LHCN-M2 (cell line): ENCODE measurements at regions not wholly inside any gene's neighbourhood (a gene's known extent, or its start where the extent isn't known, plus 50 kb on each side); places are given as distances from the start of the nearest gene placed in this dataset.

Experiments
- DNase-seq: peaks from one replicate; pipeline ENCODE4 v3.0.0-alpha.2; 2012; ENCODE audit warnings: low read depth

DNA sequence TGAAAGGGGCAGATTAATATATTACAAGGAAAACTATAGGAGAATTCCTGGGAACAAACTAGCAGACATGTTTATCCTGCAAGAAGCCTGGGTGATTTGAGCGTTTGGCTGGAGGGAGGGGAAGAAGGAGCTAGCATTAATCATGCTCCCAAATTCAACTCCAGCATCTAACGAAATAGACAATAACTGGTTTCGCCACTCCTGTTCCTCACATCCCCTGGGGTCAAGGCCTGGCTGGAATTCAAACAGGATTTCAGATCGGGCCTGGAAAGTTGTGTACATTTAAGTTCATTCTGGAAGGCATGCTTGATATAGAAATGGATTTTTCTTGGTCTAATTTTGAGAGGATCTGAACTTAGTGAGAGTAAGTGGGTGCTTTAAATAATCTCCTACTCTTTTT is 126.1 kb upstream of the CTAGE1 start:
- no peak for DNase-seq

DNA sequence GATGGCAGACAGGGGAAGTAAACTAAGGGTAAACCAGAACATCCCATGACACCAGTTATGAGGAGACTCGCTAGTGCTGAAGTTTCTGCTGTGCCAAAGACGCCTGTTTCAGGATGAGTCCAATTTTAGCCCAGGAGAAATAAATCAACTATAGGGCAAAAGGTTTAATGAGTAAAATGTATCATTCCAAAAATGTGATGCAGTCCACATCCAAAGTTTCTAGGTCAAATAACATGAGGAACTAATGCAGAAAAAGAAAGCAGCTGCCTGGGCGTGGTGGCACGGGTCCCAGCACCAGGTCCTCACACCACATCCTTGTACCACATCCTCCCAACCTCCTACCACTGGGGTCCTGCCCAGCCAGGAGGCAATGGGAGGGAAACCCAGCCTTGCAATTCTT is 126.9 kb upstream of the CTAGE1 start:
- peak; percentile 31 for DNase-seq

DNA sequence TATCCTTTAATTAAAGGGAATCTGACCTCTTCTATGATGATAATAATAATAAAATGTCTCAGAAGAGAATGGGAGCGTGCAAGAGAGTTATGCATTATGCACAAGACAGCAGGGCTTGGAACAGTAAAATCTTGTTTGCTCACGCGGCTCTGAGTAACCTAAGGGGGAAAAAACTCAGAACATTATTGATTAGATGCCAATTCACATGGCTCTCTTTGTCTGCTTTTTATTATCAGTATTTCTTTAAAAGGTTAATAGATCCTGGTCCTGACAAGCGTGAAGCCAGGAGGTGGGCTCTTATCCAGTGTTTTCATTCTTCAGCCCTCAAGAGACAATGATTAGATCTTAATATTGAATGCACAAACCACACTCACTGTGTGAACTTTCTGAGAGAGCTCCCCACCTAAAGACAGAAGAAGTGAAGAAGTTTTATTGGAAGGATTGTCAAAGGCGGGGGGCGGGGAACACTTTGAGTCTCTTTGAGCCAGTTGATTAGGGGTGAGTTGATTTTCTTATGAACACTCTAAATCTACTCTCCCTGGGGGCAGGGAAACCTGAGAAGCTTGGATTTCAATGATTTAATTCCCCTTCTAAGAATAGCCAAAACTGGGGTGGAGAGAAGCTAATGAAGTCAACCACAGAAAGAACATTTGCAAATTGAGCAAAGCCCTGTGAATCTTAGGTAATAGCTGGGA is 127.5 kb upstream of the CTAGE1 start:
- no peak for DNase-seq

DNA sequence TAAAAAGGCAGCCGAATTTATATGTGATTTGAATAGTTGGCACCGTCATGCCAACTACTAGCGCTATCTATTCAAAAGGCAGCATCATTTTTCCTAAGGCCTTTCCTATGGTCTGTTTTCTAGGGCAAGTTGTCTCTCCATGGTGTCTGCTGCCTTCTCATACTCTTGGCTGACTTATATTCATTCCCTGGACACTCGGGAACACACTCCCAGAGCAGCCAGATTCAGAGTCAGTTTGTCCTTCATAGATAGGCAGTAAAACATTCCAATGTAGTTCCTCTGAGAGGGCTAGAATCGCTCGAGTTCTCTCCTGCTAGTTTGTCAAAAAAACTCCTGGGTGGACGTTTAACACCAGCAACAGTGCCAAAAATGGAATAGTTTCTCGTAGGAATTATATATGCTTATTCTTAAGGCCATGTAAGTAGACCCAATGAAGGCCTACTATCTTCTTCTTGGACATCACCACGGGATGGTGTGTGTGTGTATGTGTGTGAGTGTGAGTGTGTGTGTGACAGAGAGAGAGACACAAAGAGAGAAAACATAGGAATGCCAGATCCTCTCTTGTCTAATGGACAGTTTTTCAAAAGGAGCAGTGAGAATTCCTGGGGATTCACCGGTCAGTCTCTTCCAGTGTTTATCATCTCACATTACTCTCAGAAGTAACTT is 129.3 kb upstream of the CTAGE1 start:
- DNase-seq = no peak

DNA sequence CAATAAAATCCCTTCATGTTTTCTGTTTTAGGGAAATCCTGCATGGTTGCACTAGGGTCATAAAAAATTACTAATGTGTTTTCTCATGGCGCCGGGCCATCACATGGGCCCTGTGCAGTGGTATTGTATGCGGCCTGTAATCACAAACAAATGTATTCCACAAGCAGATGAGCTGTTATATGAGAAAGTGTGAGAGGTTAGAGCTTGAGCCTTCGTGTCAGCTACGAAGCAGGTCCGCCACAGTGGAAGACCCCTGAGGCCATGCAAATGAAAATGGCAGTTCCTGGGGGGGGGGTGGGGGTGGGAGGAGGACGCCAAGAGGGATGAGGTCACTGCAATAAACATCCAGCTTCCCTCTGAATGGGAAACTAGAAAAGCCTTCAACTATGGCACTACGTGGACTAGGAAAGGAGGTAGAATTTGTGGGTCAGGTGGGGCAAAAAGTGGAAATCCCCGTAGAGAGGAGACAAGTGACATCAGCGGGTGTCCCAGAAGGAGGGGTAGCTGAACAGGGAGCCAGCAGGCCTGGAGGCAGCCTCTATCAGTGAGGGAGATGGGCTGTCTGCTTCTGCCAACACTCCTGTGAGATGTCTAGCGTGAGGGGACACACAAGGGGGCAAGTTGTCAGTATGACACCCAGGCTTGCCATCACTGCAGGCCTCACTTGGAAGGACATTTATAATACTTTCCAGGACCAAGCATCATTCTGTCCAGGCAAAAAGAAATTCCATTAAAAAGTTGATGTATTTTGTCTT is 130.3 kb upstream of the CTAGE1 start:
- no peak for DNase-seq

DNA sequence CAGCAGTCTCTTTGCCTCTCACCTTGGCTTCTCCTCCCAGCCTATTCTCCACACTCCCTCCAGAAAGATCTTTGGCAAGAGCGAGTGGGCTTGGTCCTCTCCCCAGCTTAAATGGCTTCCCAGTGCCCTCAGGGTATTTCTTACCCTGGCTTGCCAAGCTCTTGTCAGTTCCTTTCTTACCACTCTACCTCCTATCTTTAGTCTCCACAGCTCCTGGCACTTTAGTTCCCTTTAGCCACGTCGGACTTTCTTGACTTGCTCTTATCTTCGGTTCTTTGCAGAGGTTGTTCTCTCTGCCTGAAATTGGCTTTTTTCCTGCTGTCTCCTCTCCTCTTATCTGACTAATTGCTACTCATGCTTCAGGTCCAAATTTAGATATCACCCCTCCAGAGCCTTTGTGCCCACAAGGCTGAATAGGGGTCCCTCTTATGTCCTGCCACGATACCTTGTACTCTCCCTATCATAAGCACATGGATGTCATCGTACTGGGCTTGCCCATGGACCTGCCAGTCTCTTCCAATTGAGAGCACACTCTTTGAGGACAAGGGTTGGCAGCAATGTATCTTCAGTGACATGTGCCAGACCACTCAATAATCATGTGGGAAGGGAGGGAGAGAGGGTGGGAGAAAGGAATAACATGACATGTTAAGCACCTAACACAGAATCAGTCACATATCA is 131.7 kb upstream of the CTAGE1 start:
- no peak for DNase-seq

DNA sequence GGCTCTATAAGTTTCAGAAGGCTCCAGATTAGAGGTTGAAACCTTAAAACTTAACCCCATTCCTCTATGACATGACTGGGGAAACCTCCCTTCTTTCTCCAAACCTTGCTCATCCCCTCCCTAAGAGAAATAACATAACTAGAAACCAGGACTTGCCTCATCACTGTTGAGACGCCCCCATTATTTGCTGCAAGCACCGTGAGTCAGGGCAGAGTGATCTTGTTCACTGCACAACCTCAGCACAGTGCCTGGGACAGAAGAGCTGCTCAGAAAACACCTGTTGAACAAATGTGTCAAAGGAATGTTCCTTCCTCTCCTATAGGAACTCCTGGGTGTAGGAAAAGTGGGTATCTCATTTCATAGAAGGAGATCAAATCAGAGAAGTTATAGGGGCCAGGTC is 132.7 kb upstream of the CTAGE1 start:
- DNase-seq = no peak

DNA sequence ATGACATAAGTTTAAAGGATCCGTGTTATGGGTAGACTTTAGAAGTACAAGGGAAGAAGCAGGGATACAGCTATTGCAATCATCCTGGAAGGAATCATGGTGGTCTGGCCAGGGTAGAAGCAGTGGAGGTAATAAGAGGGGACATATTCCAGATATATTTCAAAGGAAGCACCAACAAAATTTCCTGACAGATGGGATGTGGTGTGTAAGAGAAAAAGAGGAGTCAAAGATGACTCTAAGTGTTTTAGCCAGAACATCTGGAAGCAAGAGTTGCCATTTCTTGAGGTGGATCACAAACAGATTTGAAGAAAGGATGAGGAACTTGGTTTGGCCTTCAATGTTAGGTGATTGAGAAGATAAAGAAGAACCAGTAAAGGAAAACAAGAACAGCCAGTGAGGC is 133.1 kb upstream of the CTAGE1 start:
- DNase-seq = no peak

DNA sequence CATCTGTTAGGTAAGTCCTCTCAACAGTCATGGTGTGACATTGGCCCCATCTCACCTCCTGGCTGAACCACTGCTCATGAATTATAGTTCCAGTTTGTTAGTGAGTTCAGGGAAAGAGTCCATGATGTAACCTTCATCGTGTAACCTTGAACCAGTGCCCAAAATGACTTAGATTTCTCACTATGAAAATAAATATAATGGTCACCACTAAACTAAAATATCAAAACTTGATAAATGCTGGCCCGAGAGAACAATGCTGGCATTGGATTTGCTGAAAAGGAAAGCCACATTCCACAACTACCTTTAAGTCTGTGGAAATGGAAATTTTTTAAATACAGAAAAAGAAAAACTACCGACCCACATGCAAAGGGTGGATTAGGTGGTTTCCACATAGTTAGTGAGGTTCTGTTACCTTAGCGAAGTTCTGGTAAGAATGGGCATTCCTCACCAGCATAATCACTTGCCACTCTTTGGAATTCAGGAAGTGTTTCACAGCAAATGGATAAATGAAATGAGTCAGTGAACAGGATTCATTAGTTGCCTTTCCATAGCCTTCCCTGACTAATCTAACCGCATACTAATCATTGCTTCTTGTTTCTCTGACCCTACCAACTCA is 133.9 kb upstream of the CTAGE1 start:
- DNase-seq = peak; percentile 69

DNA sequence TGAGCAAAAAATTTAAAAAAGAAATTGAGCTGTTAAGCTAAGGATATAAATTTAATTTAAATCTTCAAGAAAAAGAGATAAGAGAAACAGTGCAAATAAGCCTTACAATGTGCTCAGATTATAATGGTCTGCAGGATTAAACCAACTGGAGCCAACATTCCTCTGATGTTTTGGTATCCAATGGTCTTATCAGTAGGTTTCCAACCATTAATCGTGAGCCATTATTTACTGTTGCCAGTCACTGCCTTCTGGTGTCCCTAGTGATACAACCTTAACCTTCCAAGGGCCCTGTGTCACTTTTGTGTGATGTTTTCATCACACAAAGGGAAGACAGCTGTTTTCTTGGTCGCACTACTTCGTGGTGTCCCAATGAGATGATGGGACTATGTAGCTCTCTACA is 134.5 kb upstream of the CTAGE1 start:
- peak; percentile 20 for DNase-seq

DNA sequence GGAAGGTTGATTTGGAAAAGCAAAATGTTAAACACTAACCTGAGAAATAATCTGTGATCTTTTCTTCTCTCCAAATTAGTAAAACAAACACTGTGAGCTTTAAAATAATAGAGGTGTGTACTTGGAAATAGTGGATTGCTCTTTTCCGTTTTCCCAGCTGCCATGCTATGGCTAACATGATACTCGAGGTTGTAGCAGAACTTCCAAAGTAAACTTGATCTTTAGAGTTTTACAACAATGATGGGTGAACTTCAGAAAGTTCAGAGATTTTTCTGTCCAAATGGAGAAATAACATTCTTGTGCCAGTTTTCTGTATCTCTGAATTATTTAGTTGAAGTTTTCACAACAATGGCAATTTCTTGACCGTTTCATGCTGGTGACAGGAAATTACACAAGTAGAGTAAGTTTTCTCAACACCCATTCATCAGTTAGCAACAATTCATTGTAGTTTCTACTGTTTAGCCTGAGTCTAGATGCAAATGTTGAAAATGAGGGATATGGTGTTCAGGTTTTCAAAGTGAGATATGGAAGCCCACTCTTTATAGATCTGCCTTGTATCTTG is 135.3 kb upstream of the CTAGE1 start:
- DNase-seq = no peak

DNA sequence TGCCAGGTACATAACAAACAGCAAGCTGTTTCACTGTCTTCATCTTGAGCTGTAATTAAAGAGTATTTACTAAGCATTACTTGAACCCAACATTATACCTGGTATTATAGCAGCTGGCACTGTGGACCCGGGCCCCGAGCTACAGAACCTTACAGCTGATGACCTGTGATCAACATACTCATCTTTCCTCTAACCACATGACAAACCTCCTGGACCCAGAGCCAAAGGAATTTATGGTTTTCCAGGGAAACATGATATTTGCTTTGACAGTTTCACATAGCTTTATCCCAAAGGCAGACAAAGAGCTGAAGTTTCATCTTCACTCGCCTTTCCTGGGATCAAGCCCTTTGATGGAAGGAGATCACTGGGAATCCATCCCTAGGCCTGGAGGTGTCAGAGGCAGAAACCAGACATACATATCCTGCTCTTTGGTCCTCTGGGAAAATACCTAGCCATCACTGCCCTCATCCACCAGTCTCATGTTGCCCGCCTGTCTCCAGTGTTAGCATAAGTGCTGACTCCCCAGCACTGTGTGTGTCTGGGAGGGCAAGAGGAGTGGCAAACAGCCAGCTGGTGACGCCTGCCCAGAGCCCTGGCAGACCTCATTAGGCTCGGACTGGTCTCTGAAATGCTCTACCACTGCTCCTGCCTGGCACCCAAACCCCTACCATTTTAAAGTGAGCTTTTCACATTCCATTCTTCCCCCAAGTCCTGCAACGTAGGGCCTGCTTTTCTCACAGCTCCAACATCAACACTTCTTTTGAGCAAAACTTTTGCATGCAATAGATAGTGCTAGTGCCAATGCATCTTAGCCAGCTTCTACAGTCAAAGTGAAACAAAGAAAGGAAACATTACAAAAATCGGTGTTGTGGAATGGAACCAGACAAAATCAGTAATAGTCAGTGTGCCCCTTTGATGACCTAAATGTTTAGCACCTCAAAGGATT is 138.8 kb upstream of the CTAGE1 start:
- peak; percentile 34 for DNase-seq

DNA sequence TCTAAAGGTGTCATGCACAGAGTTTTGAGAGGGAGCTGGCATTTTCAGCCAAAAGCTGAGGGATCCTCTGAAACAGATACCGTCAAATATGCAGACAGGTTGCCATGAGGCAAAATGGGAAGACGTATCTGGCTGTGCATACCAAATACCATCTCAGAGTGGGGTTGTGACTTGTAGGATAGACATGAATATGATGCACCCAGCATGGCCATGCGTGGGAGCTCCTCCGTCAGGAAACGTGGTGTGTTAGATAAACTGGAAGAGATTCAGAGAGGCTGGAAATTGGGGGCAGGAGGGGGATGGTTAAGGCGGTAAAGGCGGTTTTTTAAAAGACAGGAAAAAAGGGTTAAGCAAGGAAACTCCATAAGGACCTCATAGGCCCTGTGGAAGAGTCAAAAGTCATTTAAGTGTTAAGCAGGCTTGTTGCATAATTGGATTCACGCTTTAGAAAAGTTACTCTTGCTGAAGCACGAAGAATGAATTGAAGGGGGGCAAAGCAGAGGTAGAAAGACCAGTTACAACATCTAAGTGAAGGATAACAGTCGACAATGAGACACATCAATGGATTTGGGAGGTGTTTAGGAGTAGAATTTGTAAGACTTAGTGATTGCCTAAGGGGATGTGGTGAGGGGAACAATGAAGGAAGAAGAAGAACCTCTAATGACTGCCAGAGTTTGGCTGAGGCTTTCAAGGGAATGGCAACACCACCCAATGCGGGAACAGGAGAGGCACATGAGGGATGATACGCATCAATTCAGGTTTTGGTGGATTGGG is 139.6 kb upstream of the CTAGE1 start:
- no peak for DNase-seq

DNA sequence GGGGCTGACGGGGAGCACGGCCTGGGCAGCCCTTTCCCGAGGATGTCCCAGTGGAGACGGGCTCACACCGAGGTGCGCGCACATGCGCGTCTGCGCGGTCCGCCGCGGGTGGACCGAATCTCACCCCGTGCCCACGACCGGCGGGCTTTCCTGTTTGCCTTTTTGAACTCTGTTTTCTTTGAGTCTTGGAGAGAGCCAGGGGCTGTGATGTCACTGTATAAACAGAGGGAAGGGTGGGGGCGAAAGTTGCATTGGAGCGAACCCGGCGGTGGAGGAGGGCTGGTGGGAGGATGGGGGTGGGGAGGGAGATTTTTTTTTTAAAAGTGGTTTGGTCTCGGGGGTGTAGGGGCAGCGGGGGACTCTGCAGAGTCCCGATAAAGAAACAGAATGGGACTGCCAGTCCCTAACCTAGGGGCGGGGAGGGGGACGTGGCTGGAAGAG is 141.2 kb upstream of the CTAGE1 start:
- peak; percentile 22 for DNase-seq

DNA sequence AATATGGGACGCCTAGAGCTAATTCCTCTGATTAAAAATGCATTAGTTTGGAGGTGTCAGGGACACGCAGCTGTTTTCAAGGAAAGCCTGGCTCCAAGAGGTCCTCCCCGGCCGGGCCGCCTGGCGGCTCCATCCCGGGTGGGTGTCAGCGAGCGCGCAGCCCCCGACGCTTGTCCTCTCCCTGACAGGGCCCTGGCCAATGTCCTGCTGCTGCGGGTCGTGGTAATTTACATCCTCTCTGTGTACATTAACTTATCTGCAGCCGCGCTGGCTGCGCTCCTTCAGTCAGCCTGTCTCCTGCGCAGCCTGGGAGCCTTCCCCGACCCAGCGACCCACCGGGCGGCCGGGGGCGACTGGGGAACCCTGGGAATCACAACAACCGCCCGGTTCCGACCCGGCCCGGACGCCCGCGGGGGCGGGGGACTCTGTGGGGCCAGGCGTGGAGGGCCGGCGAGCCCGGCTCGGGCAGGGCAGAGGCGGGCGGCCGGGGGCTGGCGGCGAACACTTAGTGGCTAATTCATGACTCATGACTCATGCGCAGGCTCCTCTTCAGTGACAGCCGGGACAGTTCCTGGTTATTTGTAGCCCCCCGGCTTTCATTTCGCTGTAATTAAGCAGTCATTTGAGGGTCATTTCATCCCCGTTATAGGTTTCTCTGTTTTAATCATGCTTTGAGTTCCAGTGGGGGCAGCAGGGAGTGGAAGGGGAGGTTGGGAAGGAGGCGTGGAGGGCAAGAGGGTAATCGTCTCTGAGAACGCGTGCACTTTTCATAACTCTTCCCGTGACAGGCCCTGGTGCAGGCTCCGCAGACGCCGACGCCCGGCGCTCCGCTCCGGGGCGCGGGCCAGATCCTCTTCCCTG is 141.9 kb upstream of the CTAGE1 start:
- DNase-seq = no peak

DNA sequence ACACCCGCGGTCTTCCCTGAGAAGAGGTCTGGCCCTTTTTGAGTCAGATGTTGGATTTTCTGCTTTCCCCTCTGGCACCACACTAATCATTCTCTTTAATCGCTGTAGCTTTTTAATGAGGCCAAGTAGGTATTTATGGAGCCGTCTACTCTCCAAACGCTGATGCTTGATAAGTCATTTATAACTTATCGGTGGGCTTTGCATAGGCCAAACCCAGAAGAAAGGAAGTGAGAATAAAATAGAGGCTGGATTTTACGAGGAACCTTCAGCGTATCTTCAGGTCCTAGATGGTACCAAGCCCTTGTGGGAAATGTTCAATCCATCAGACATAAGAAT is 142.5 kb upstream of the CTAGE1 start:
- DNase-seq = no peak

DNA sequence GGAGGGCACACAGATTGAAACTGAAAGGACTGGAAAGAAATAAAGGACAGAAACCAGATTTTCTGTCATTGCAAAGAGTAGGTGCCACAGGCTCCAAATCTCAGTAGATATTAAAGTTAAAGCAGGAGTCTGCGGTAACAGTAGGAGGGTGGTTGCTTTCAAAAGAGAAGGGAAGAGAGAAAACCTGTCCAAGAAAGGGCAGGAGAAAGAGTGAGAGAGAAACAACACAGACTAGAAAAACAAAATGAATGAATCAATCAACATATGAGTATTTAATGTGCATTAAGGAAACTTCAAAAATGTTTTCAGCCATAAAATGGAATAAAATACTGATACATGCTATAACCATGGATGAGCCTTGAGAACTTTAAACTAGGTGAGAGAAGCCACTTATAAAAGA is 143.1 kb upstream of the CTAGE1 start:
- no peak for DNase-seq

DNA sequence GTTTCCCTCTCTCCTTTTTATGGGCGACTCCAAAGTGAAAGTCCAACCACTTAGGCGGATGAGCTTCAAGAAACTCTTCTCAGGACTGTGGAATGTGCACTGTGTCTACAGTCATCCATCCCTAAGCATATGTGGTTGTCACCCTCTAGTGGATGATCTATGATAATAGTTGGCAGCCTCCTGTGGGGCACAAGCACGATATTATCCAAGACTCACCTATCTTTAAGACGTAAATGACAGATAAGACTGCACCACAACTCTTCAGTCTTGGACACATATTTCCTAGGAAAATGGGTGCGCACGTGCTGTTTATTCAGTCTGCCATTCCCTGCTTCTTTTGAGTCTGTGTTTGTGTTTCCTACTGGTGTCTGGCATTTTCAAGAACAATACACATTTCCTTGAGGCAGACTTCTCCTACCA is 145.5 kb upstream of the CTAGE1 start:
- DNase-seq = peak; percentile 62

DNA sequence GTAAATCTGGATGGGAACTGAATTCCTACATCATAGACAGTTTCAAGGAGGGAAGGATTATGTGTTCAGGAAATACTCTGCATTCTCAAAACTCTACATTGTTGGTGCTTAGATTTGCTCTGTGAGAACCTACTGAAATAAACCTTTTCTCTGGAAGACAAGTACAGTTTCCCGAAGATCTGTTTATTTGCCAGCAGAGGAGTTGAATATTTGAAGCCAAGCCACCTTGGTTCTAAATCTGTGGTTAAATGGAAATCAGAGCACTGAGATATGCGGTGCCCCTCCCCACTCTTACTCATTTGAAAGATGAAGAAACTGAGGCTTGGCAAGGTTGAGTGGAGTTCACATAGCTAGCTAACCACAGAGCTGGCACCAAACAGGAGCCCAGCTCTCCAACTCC is 146.3 kb upstream of the CTAGE1 start:
- DNase-seq = no peak
